ENCODE measurements at regions not wholly inside any gene's neighbourhood (a gene's known extent, or its start where the extent isn't known, plus 50 kb on each side); places are given as distances from the start of the nearest gene placed in this dataset.
"Not testable (repeated sequence)": the region's sequence is repeated elsewhere in the genome, so short reads cannot be mapped to it uniquely, and the experiment has no call there.

- H3K4me3 ChIP-seq (ENCODE audit: low read length); DNase-seq (ENCODE audit: low read depth, low spot score): not testable (repeated sequence)
Measured at GRCh38 chr1:196021174-196021573, 587.1 kb downstream of the KCNT2 start.

- H3K4me3 ChIP-seq (ENCODE audit: low read length), result no peak overlapping the region
- DNase-seq (ENCODE audit: low read depth, low spot score), result no peak
Measured at GRCh38 chr1:196009362-196009761, 598.9 kb downstream of the KCNT2 start.

GRCh38 chr1:196007763-196008162, 600.5 kb downstream of the KCNT2 start:
- no peak overlapping the region for H3K4me3 ChIP-seq (ENCODE audit: low read length)
- no peak for DNase-seq (ENCODE audit: low read depth, low spot score)

- no peak overlapping the region for H3K4me3 ChIP-seq (ENCODE audit: low read length)
- no peak for DNase-seq (ENCODE audit: low read depth, low spot score)
Measured at GRCh38 chr1:196005426-196005825, 602.8 kb downstream of the KCNT2 start.

GRCh38 chr1:196004388-196004787, 603.9 kb downstream of the KCNT2 start:
- H3K4me3 ChIP-seq (ENCODE audit: low read length); DNase-seq (ENCODE audit: low read depth, low spot score): not testable (repeated sequence)

GRCh38 chr1:196002906-196003305, 605.3 kb downstream of the KCNT2 start:
- no peak for DNase-seq (ENCODE audit: low read depth, low spot score)
- no peak overlapping the region for H3K4me3 ChIP-seq (ENCODE audit: low read length)

- DNase-seq (ENCODE audit: low read depth, low spot score); H3K4me3 ChIP-seq (ENCODE audit: low read length): not testable (repeated sequence)
Measured at GRCh38 chr1:196002296-196002695, 605.9 kb downstream of the KCNT2 start.

GRCh38 chr1:196001188-196001587, 607.1 kb downstream of the KCNT2 start:
- H3K4me3 ChIP-seq (ENCODE audit: low read length), result no peak overlapping the region
- DNase-seq (ENCODE audit: low read depth, low spot score), result no peak

- H3K4me3 ChIP-seq (ENCODE audit: low read length), result no peak overlapping the region
- DNase-seq (ENCODE audit: low read depth, low spot score), result no peak
Measured at GRCh38 chr1:195999022-195999421, 609.2 kb downstream of the KCNT2 start.

GRCh38 chr1:195981448-195982139, 626.6 kb downstream of the KCNT2 start:
- DNase-seq (ENCODE audit: low read depth, low spot score), result no peak

GRCh38 chr1:195979646-195980045, 628.6 kb downstream of the KCNT2 start:
- no peak overlapping the region for H3K4me3 ChIP-seq (ENCODE audit: low read length)
- DNase-seq (ENCODE audit: low read depth, low spot score), result no peak

More at GRCh38 chr1:195981448-195982139, 626.6 kb downstream of the KCNT2 start:
- H3K4me3 ChIP-seq (ENCODE audit: low read length), result no peak overlapping the region

GRCh38 chr1:195973311-195973904, 634.8 kb downstream of the KCNT2 start:
- no peak for DNase-seq (ENCODE audit: low read depth, low spot score)
- no peak overlapping the region for H3K4me3 ChIP-seq (ENCODE audit: low read length)

- DNase-seq (ENCODE audit: low read depth, low spot score), result no peak
- no peak overlapping the region for H3K4me3 ChIP-seq (ENCODE audit: low read length)
Measured at GRCh38 chr1:195971589-195971988, 636.7 kb downstream of the KCNT2 start.

GRCh38 chr1:195970209-195970608, 638.0 kb downstream of the KCNT2 start:
- DNase-seq (ENCODE audit: low read depth, low spot score), result no peak
- H3K4me3 ChIP-seq (ENCODE audit: low read length), result no peak overlapping the region

- H3K4me3 ChIP-seq (ENCODE audit: low read length), result no peak overlapping the region
- no peak for DNase-seq (ENCODE audit: low read depth, low spot score)
Measured at GRCh38 chr1:195965475-195965874, 642.8 kb downstream of the KCNT2 start.

GRCh38 chr1:195965036-195965435, 643.2 kb downstream of the KCNT2 start:
- H3K4me3 ChIP-seq (ENCODE audit: low read length), result no peak overlapping the region
- DNase-seq (ENCODE audit: low read depth, low spot score), result no peak

GRCh38 chr1:195964516-195964915, 643.7 kb downstream of the KCNT2 start:
- no peak for DNase-seq (ENCODE audit: low read depth, low spot score)
- no peak overlapping the region for H3K4me3 ChIP-seq (ENCODE audit: low read length)

- no peak overlapping the region for H3K4me3 ChIP-seq (ENCODE audit: low read length)
- DNase-seq (ENCODE audit: low read depth, low spot score), result no peak
Measured at GRCh38 chr1:195962051-195962450, 646.2 kb downstream of the KCNT2 start.

- DNase-seq (ENCODE audit: low read depth, low spot score), result no peak
Measured at GRCh38 chr1:195960580-195960979, 647.7 kb downstream of the KCNT2 start.

GRCh38 chr1:195958131-195958530, 650.1 kb downstream of the KCNT2 start:
- DNase-seq (ENCODE audit: low read depth, low spot score), result no peak
- H3K4me3 ChIP-seq (ENCODE audit: low read length), result no peak overlapping the region

More at GRCh38 chr1:195960580-195960979, 647.7 kb downstream of the KCNT2 start:
- H3K4me3 ChIP-seq (ENCODE audit: low read length), result no peak overlapping the region

GRCh38 chr1:195956845-195957244, 651.4 kb downstream of the KCNT2 start:
- H3K4me3 ChIP-seq (ENCODE audit: low read length), result no peak overlapping the region
- DNase-seq (ENCODE audit: low read depth, low spot score), result no peak

Measured in Jurkat, Clone E6-1 (cell line).